ENCODE measurements at regions not wholly inside any gene's neighbourhood (a gene's known extent, or its start where the extent isn't known, plus 50 kb on each side); places are given as distances from the start of the nearest gene placed in this dataset.

DNA sequence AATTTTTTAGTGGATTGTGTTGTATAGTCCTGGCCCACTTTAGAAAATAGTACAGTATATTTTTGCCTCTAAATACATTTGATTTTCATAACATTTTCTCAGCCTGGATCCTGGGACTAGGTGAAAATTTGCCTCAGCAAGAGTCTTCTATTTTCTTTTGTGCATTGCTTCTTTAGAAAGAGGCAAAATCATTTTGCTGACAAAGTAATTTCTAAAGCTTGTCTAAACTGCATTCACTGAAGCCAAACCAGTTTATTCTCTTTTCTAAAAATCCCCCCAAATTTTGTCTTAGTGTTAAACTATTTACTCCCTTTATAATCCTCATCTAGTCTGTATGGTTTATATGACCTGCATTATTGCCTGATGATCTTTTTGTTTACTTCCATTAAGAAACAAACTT is 326.3 kb downstream of the C4orf33 start:
- DNase-seq (ENCODE audit: extremely low spot score), result no peak
- ChIA-PET POLR2A (no interaction called here), CTCF (interaction anchor here (0.5 kb wide), 1 partner anchor 10 kb away, joined by 6 read pairs; no protein-coding TSS in a partner anchor)
- no peak for TF ChIP-seq ZNF384 (IDR thresholded peaks at IDR 0.05)
- no peak for TF ChIP-seq ELF4 (IDR thresholded peaks at IDR 0.05)
- TF ChIP-seq BHLHE40 (IDR thresholded peaks at IDR 0.05; ENCODE audit: borderline replicate concordance), result no peak
- TF ChIP-seq, protein P1, sequence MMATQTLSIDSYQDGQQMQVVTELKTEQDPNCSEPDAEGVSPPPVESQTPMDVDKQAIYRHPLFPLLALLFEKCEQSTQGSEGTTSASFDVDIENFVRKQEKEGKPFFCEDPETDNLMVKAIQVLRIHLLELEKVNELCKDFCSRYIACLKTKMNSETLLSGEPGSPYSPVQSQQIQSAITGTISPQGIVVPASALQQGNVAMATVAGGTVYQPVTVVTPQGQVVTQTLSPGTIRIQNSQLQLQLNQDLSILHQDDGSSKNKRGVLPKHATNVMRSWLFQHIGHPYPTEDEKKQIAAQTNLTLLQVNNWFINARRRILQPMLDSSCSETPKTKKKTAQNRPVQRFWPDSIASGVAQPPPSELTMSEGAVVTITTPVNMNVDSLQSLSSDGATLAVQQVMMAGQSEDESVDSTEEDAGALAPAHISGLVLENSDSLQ (IDR thresholded peaks at IDR 0.05), result no peak
- no peak for TF ChIP-seq FOXA1 (IDR thresholded peaks at IDR 0.05)
- TF ChIP-seq FOXK2 (IDR thresholded peaks at IDR 0.05), result no peak
- no peak for TF ChIP-seq NFRKB (IDR thresholded peaks at IDR 0.05)
- TF ChIP-seq CTBP1 (IDR thresholded peaks at IDR 0.05; ENCODE audit: borderline replicate concordance), result no peak
- no peak for TF ChIP-seq SUZ12 (IDR thresholded peaks at IDR 0.05)
- TF ChIP-seq ARNT (IDR thresholded peaks at IDR 0.05), result no peak
- no peak for TF ChIP-seq FOXM1 (IDR thresholded peaks at IDR 0.05; ENCODE audit: borderline replicate concordance)

DNA sequence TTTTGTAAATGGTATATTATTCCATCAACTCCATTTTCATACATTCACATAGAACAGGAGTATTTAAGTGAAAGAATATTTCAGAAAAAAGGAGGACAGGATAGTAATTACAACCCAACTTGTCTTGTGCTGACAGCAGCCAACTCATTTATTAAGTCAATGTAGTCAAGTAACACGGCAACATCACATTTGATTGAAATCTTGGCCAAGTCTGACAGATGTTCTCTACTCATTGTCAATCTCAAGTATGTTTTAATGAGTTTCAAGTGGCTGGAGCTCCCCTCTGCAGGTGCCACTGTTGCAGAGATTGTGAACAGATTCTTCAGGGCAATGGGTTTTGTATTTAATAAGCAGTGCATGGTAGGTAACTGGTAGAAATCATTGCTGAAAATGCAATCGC is 332.5 kb downstream of the C4orf33 start:
- ChIA-PET POLR2A (no interaction called here), CTCF (no interaction called here)
- no peak for DNase-seq (ENCODE audit: extremely low spot score)
- TF ChIP-seq FOXM1 (IDR thresholded peaks at IDR 0.05; ENCODE audit: borderline replicate concordance) (no peak), CTBP1 (IDR thresholded peaks at IDR 0.05; ENCODE audit: borderline replicate concordance) (no peak), SUZ12 (IDR thresholded peaks at IDR 0.05) (no peak), SP1 (IDR thresholded peaks at IDR 0.05) (no peak), L3MBTL2 (conservative IDR thresholded peaks at IDR 0.05) (no peak), BHLHE40 (IDR thresholded peaks at IDR 0.05; ENCODE audit: borderline replicate concordance) (no peak), ELF4 (IDR thresholded peaks at IDR 0.05) (no peak), ARNT (IDR thresholded peaks at IDR 0.05) (no peak), NFRKB (IDR thresholded peaks at IDR 0.05) (no peak), ZNF384 (IDR thresholded peaks at IDR 0.05) (no peak), FOXK2 (IDR thresholded peaks at IDR 0.05) (no peak), HDGF (IDR thresholded peaks at IDR 0.05; ENCODE audit: borderline replicate concordance) (no peak), TARDBP (IDR thresholded peaks at IDR 0.05) (no peak), FOXA1 (IDR thresholded peaks at IDR 0.05) (no peak), LEF1 (IDR thresholded peaks at IDR 0.05; ENCODE audit: borderline replicate concordance) (no peak)

DNA sequence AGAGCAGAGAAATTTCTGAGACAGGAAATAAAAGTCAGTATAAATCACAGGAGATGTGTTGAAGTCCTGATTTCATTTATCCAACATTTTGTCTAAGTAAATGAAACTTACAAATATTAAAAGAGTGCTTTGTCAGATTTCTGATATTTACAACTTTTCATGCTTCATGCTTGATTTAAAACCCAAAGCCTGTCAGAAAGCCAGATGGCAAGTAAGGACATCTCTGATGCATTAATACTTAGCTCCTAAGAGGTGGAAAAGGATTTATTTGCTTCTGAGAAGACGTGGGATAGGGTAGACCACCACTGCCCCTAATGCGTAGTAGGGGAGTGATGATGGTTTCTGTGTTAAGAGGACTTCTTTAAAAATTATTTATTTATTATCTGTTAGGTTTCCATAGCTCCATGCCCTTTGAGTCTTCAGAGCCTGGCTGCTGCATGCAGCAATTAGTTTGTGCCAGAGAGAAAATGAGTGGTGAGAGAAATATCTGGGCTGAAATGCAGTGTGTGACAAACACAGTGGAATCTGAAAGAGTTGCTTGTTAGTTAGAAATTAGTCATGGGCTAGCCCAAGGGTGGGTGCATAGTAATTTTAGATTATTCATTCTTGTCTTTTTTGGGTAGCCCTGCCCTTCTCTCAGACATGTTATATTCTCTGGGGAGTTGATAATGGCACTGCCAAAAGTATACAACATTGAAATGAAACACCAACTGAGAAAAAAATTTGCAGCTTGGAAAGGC is 333.8 kb downstream of the C4orf33 start:
- ChIA-PET CTCF (no interaction called here), POLR2A (no interaction called here)
- TF ChIP-seq, protein P1 (IDR thresholded peaks at IDR 0.05), result no peak
- TF ChIP-seq ZNF384 (IDR thresholded peaks at IDR 0.05) (no peak), SUZ12 (IDR thresholded peaks at IDR 0.05) (no peak), SP1 (IDR thresholded peaks at IDR 0.05) (no peak), ELF4 (IDR thresholded peaks at IDR 0.05) (no peak), FOXK2 (IDR thresholded peaks at IDR 0.05) (no peak), LEF1 (IDR thresholded peaks at IDR 0.05; ENCODE audit: borderline replicate concordance) (no peak), FOXA1 (IDR thresholded peaks at IDR 0.05) (no peak), L3MBTL2 (conservative IDR thresholded peaks at IDR 0.05) (no peak), HDGF (IDR thresholded peaks at IDR 0.05; ENCODE audit: borderline replicate concordance) (no peak), FOXM1 (IDR thresholded peaks at IDR 0.05; ENCODE audit: borderline replicate concordance) (no peak), TARDBP (IDR thresholded peaks at IDR 0.05) (no peak), CTBP1 (IDR thresholded peaks at IDR 0.05; ENCODE audit: borderline replicate concordance) (no peak)
- DNase-seq (ENCODE audit: extremely low spot score), result no peak

DNA sequence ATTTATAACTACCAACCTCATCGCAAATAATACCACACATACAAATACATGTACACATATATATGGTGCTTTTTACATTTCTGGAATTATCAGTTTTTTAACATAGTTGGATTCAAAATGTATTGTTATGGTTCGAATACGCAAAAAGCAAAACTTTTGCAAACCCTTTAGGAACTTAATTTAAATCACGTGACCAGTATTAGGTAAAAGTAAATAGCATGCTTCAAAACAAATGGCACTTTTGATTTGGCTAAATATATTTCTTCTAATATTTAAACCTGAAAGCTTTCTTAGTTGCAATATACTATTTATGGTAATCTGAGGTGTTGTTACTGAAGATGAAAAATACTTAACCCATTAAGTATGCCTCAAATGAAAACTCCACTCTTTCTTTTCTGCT is 341.4 kb downstream of the C4orf33 start:
- DNase-seq (ENCODE audit: extremely low spot score), result no peak
- ChIA-PET CTCF (no interaction called here), POLR2A (no interaction called here)
- TF ChIP-seq ELF4 (IDR thresholded peaks at IDR 0.05) (no peak), HDGF (IDR thresholded peaks at IDR 0.05; ENCODE audit: borderline replicate concordance) (no peak), FOXA1 (IDR thresholded peaks at IDR 0.05) (no peak), NFRKB (IDR thresholded peaks at IDR 0.05) (no peak), ARNT (IDR thresholded peaks at IDR 0.05) (no peak), FOXM1 (IDR thresholded peaks at IDR 0.05; ENCODE audit: borderline replicate concordance) (no peak), L3MBTL2 (conservative IDR thresholded peaks at IDR 0.05) (no peak), FOXK2 (IDR thresholded peaks at IDR 0.05) (no peak)

DNA sequence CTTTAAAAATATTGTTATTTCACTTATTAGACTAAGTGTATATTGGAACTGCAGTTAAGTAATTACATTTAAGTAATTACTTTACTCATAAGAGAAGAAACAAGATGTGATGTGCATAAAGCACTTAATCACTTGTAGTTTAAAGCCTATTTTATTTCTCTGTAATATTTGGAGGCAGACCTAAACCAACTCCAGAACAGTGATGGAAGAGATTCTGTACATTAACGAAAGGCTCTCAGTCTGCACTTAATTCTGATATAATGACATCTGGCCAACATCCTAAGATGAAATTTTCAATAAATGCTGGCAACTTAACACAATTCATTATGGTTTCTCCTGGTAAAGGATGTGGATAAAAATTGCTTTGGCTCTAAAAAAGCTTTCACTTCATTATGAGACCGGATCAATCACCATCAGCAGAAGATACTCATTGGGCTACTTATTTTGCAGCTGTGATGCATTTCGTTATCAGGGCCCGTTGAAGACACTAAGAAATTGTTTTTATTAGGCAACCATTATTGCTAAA is 342.6 kb downstream of the C4orf33 start:
- CTCF ChIA-PET, result no interaction called here
- DNase-seq (ENCODE audit: extremely low spot score), result no peak
- POLR2A ChIA-PET, result no interaction called here
- TF ChIP-seq NFRKB (IDR thresholded peaks at IDR 0.05) (no peak), BHLHE40 (IDR thresholded peaks at IDR 0.05; ENCODE audit: borderline replicate concordance) (no peak), FOXM1 (IDR thresholded peaks at IDR 0.05; ENCODE audit: borderline replicate concordance) (no peak), SP1 (IDR thresholded peaks at IDR 0.05) (no peak), FOXA1 (IDR thresholded peaks at IDR 0.05) (no peak), ARNT (IDR thresholded peaks at IDR 0.05) (no peak), TARDBP (IDR thresholded peaks at IDR 0.05) (no peak), FOXK2 (IDR thresholded peaks at IDR 0.05) (no peak), LEF1 (IDR thresholded peaks at IDR 0.05; ENCODE audit: borderline replicate concordance) (no peak), CTBP1 (IDR thresholded peaks at IDR 0.05; ENCODE audit: borderline replicate concordance) (no peak), HDGF (IDR thresholded peaks at IDR 0.05; ENCODE audit: borderline replicate concordance) (no peak), L3MBTL2 (conservative IDR thresholded peaks at IDR 0.05) (no peak), ZNF384 (IDR thresholded peaks at IDR 0.05) (no peak), ELF4 (IDR thresholded peaks at IDR 0.05) (no peak), SUZ12 (IDR thresholded peaks at IDR 0.05) (no peak)
- TF ChIP-seq, protein P1 (IDR thresholded peaks at IDR 0.05), result no peak

DNA sequence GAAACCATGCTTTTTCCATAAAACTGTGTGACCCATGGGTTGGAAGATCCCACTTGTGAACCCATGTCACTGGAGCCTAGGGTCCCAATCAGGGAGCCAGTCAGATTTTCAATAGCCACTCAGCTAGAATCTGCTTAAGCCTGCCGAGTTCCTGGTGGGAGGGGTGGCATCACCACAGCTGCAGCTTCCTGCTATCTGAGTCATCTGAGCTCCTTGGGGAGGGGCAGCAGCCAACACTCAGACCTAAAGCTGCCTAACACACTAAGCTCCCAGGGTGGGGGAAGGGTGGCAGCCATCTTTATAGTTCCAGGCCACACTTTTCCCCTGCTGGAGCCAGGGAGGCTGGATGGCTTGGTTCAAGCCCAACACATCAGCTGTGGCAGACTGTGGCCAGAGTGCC is 350.1 kb downstream of the C4orf33 start:
- TF ChIP-seq, protein P1 (IDR thresholded peaks at IDR 0.05), result no peak
- TF ChIP-seq ELF4 (IDR thresholded peaks at IDR 0.05) (no peak), FOXA1 (IDR thresholded peaks at IDR 0.05) (no peak), FOXM1 (IDR thresholded peaks at IDR 0.05; ENCODE audit: borderline replicate concordance) (no peak), NFRKB (IDR thresholded peaks at IDR 0.05) (no peak), SP1 (IDR thresholded peaks at IDR 0.05) (no peak)
- no peak for DNase-seq (ENCODE audit: extremely low spot score)
- ChIA-PET CTCF (no interaction called here), POLR2A (no interaction called here)

Data from HEK293T (cell line).